Vagina (tissue), 2 donors: ENCODE measurements at regions not wholly inside any gene's neighbourhood (a gene's known extent, or its start where the extent isn't known, plus 50 kb on each side); places are given as distances from the start of the nearest gene placed in this dataset.

Experiments
- CTCF ChIP-seq, 3 experiments: fragments of 450-650 bp in 2 of 3; fragments of 200-600 bp in 1 of 3; sonication (generic) in 1 of 3; IDR thresholded peaks; one replicate each; pipeline ENCODE4 v1.5.1; 2017 to 2019; ENCODE audit warnings: antibody characterized with exemption in 3 of 3, mild to moderate bottlenecking in 2 of 3, moderate library complexity in 2 of 3
- POLR2A ChIP-seq, 2 donors: fragments of 450-650 bp; IDR thresholded peaks; one replicate each; pipeline ENCODE4 v1.6.1; 2017; ENCODE audit warnings: antibody characterized with exemption in 2 of 2, mild to moderate bottlenecking in 2 of 2, moderate library complexity in 2 of 2
- POLR2AphosphoS5 ChIP-seq, 2 donors: sonication (generic); formaldehyde crosslinking; IDR thresholded peaks; one replicate each; pipeline ENCODE4 v1.9.0; 2017; ENCODE audit warnings: antibody characterized with exemption in 2 of 2, mild to moderate bottlenecking in 2 of 2, low read depth in 1 of 2; ENCODE audit not compliant: insufficient read depth in 1 of 2

GRCh38 chr11:28702871-28703270 lies 594.7 kb downstream of the METTL15 start:
- TF ChIP-seq CTCF (IDR thresholded peaks at IDR 0.05) (no peak), POLR2A (IDR thresholded peaks at IDR 0.05) (no peak), POLR2AphosphoS5 (IDR thresholded peaks at IDR 0.05; ENCODE audit: insufficient read depth in 1 of 2, low read depth in 1 of 2) (no peak)
